GM18505 (cell line): ENCODE measurements at regions not wholly inside any gene's neighbourhood (a gene's known extent, or its start where the extent isn't known, plus 50 kb on each side); places are given as distances from the start of the nearest gene placed in this dataset.
"Not testable (repeated sequence)": the region's sequence is repeated elsewhere in the genome, so short reads cannot be mapped to it uniquely, and the experiment has no call there.

ENCODE experiments used
- ATAC-seq: cut with Tn5 transposase; IDR thresholded peaks from one replicate; pipeline ENCODE4 v1.9.1; 2021; ENCODE audit not compliant: unreplicated experiment
- POLR2A ChIP-seq: IDR thresholded peaks from 4 replicates; pipeline ENCODE4 v1.6.1; 2011; ENCODE audit warnings: borderline replicate concordance; ENCODE audit not compliant: insufficient read depth, insufficient read length; ENCODE audit errors: extremely low read depth

DNA sequence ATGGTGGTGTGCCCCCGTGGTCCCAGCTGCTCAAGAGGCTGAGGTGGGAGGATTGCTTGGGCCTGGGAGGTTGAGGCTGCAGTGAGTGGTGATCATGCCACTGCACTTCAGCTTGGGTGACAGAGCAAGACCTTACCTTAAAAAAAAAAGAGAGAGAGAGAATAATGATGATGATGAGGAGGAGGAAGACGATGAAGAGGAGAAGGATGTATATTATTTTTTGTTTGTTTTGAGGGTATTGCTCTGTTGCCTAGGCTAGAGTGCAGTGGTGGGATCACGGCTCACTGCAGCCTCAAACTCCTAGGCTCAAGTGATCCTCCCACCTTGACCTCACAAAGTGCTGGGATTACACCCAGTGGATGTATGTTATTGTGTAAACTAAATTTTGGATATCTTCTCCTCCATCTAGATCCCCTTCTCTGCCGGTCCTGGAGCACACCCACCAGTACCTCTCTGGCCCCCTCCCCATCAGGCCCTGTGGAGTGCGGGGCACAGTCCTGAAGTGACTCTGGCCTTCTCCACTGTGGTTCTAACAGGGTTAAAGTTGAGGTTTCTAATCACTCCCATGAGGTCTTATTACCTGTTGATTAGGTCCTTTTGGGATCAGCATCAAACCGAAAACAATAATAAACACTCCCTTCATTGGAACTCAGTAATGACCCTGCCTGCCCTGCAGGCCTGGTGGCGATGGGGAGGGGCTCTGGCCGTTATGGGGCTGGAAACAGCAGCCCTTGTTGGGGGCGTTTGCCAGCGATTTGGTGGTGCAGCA, 60.5 kb upstream of the ZFHX3 start:
- ATAC-seq: no peak
- no peak for TF ChIP-seq POLR2A

DNA sequence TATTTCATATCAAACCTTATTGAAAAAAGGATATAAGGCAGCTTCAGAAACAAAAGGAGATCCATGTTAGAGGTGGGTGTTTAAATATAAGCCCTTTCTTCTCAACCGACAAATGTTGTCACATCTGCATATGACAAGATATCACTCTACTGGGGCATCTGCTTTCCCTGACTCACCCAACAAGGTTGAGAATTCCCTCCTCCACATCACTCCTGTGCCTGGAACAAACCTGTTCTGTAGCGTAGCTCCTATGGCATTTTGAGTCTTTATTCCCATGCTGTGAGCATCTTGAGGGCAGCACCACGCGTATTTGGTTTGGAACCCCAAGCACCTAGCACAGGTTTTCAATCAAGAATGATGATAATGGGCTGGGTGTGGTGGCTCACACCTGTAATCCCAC, 59.4 kb upstream of the ZFHX3 start:
- no peak for ATAC-seq
- no peak for TF ChIP-seq POLR2A

DNA sequence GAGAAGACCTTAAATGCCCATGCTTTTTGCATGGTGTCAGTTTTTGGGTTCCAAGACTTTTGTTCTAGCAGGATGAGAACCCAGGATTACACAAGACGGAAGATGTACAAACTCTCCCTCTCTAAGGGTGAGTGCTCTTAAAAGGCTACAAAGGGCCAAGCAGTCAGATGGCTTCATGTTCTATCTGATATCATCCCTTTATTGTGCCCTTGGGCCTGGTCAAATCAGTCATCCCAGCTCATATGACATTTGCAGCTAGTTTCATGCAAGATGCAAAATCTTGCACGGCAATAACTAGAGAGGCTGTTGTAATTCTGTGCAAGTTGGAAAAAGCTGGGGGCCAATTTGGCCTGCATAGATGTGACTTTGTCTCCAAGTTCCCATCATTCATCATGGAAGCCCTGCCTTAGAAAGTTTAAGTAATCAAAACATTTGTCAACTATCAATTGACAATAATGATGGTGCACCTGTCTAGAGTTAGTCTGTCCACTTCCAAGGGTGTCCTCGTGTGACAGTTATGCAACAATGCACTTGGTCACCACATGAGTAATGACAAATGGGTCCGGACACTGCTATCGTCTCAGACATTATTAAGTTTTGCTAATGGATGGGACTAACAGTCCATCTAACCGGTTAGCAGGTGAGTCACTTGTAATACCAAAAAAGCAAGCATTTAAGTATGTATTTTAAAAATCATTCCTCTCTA, 58.6 kb upstream of the ZFHX3 start:
- TF ChIP-seq POLR2A: no peak

DNA sequence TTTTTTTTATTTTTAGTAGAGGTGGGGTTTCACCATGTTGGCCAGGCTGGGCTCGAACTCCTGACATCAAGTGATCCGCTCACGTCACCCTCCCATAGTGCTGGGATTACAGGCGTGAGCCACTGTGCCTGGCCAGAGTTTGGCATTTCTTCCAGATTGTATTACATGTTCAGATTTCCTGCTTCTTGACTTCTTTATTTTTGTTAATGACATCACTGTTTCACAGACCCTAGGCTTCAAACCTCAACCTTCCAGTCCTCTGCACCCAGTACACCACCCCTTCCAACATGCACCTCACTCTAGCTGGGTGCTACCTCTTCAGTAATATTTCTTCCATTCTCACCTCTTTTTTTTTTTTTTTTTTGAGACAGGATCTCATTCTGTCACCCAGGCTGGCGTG, 53.6 kb upstream of the ZFHX3 start:
- no peak for TF ChIP-seq POLR2A
- ATAC-seq: no peak

More for the DNA sequence above, 58.6 kb upstream of the ZFHX3 start:
- no peak for ATAC-seq

DNA sequence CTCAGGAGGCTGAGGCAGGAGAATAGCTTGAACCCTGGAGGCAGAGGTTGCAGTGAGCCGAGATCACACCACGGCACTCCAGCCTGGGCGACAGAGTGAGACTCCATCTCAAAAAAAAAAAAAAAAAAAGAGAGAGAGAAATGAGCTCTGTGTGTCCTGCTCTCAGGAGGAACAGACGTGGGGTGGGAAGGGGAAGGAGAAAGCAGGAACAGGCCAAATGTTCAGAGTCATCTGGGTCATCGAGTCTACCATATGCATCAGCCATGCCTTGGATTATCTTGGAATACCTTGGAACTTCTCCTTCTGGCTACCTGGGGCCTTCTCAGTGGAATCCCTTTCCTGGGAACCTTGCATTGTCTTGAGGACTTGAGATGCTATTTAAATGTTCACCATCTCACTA, 51.7 kb upstream of the ZFHX3 start:
- not testable (repeated sequence) for ATAC-seq
